GM21528 (cell line): ENCODE measurements at regions not wholly inside any gene's neighbourhood (a gene's known extent, or its start where the extent isn't known, plus 50 kb on each side); places are given as distances from the start of the nearest gene placed in this dataset.
A peak's percentile ranks its signal among the peaks of the same experiment; 100 is the strongest.
"Not testable (repeated sequence)": the region's sequence is repeated elsewhere in the genome, so short reads cannot be mapped to it uniquely, and the experiment has no call there.

Experiments
- ATAC-seq: cut with Tn5 transposase; IDR thresholded peaks from one replicate; pipeline ENCODE4 v1.9.1; 2021; ENCODE audit warnings: mild to moderate bottlenecking, moderate library complexity; ENCODE audit not compliant: unreplicated experiment, low FRiP score

- ATAC-seq: no peak
Observed at GRCh38 chr6:125585470-125585869, 164.0 kb upstream of the HEY2 start.

GRCh38 chr6:125586074-125586473 is 163.4 kb upstream of the HEY2 start:
- no peak for ATAC-seq

- no peak for ATAC-seq
Observed at GRCh38 chr6:125586605-125587004, 162.8 kb upstream of the HEY2 start.

- no peak for ATAC-seq
Observed at GRCh38 chr6:125587666-125588632, 161.5 kb upstream of the HEY2 start.

GRCh38 chr6:125591796-125592195 is 157.6 kb upstream of the HEY2 start:
- not testable (repeated sequence) for ATAC-seq

- ATAC-seq: no peak
Observed at GRCh38 chr6:125593746-125594145, 155.7 kb upstream of the HEY2 start.

- ATAC-seq: no peak
Observed at GRCh38 chr6:125596020-125596419, 153.4 kb upstream of the HEY2 start.

GRCh38 chr6:125597411-125598253 is 151.8 kb upstream of the HEY2 start:
- ATAC-seq: peak; percentile 64

- ATAC-seq: no peak
Observed at GRCh38 chr6:125598422-125598821, 151.0 kb upstream of the HEY2 start.

- no peak for ATAC-seq
Observed at GRCh38 chr6:125604257-125604656, 145.2 kb upstream of the HEY2 start.

GRCh38 chr6:125611573-125612344 is 137.7 kb upstream of the HEY2 start:
- no peak for ATAC-seq

- no peak for ATAC-seq
Observed at GRCh38 chr6:125612345-125612846, 137.0 kb upstream of the HEY2 start.

- no peak for ATAC-seq
Observed at GRCh38 chr6:125618629-125619028, 130.8 kb upstream of the HEY2 start.

GRCh38 chr6:125623085-125623484 is 126.3 kb upstream of the HEY2 start:
- ATAC-seq: no peak

GRCh38 chr6:125631165-125631564 is 118.3 kb upstream of the HEY2 start:
- no peak for ATAC-seq

- not testable (repeated sequence) for ATAC-seq
Observed at GRCh38 chr6:125636011-125636410, 113.4 kb upstream of the HEY2 start.

GRCh38 chr6:125636671-125637070 is 112.8 kb upstream of the HEY2 start:
- no peak for ATAC-seq

GRCh38 chr6:125637207-125637606 is 112.2 kb upstream of the HEY2 start:
- ATAC-seq: no peak

GRCh38 chr6:125639466-125640020 is 109.9 kb upstream of the HEY2 start:
- ATAC-seq: no peak
